ENCODE measurements at regions not wholly inside any gene's neighbourhood (a gene's known extent, or its start where the extent isn't known, plus 50 kb on each side); places are given as distances from the start of the nearest gene placed in this dataset.

- TF ChIP-seq CTCF (IDR thresholded peaks at IDR 0.05) (no peak), POLR2A (IDR thresholded peaks at IDR 0.05) (no peak)
Measured at GRCh38 chr3:86427343-86427742, 563.6 kb downstream of the VGLL3 start.

All from thyroid gland (tissue), 4 donors.